A673 (cell line): ENCODE measurements at regions not wholly inside any gene's neighbourhood (a gene's known extent, or its start where the extent isn't known, plus 50 kb on each side); places are given as distances from the start of the nearest gene placed in this dataset.
"Not testable (repeated sequence)": the region's sequence is repeated elsewhere in the genome, so short reads cannot be mapped to it uniquely, and the experiment has no call there.

Source experiments
- BruUV-seq: library from RNA; stranded (reverse); fragments of 400-500 nt; replicated peaks from 2 replicates; lab custom pipeline; 2021; lab: Mats Ljungman, UMichigan
- CTCF ChIA-PET: fragments of 300-600 bp; sonication (Branson Sonifier 250); formaldehyde crosslinking; loops from one replicate; lab custom pipeline; 2022; ENCODE audit warnings: antibody characterized with exemption; lab: Charles Lee
- POLR2A ChIA-PET: fragments of 300-600 bp; sonication (Branson Sonifier 250); formaldehyde crosslinking; loops from one replicate; lab custom pipeline; 2022; ENCODE audit warnings: antibody characterized with exemption; ENCODE audit not compliant: low non-redundant PET; lab: Charles Lee
- DNase-seq: peaks from one replicate; pipeline ENCODE4 v3.0.0-alpha.2; 2015; ENCODE audit warnings: low spot score
- H3K27ac ChIP-seq: fragments of 200-600 bp; sonication (generic); 2 replicates; pipeline ENCODE4 v1.5.1; 2016; ENCODE audit warnings: mixed run types, low read depth, mild to moderate bottlenecking, mixed read lengths, antibody characterized with exemption, low read length; ENCODE audit not compliant: poor library complexity, severe bottlenecking
- H3K27me3 ChIP-seq: fragments of 200-600 bp; sonication (generic); replicated peaks from 2 replicates; pipeline ENCODE4 v1.6.1; 2017; ENCODE audit warnings: mixed run types, low read depth, mild to moderate bottlenecking, mixed read lengths, antibody characterized with exemption, low read length; ENCODE audit not compliant: insufficient read depth, poor library complexity
- H3K36me3 ChIP-seq: fragments of 200-600 bp; sonication (generic); 2 replicates; pipeline ENCODE4 v1.6.1; 2016; ENCODE audit warnings: mixed run types, mild to moderate bottlenecking, mixed read lengths, antibody characterized with exemption, low read length; ENCODE audit not compliant: insufficient read depth, poor library complexity, severe bottlenecking
- H3K4me1 ChIP-seq: fragments of 200-600 bp; sonication (generic); 2 replicates; pipeline ENCODE4 v1.6.1; 2017; ENCODE audit warnings: mixed run types, mild to moderate bottlenecking, mixed read lengths, antibody characterized with exemption, low read length; ENCODE audit not compliant: insufficient read depth, poor library complexity, severe bottlenecking
- H3K4me3 ChIP-seq: fragments of 200-600 bp; sonication (generic); 2 replicates; pipeline ENCODE4 v1.5.1; 2016; ENCODE audit warnings: low read depth, mixed run types, mild to moderate bottlenecking, mixed read lengths, low read length; ENCODE audit not compliant: poor library complexity, severe bottlenecking
- H3K9me3 ChIP-seq: fragments of 200-600 bp; sonication (generic); 2 replicates; pipeline ENCODE4 v1.6.1; 2016; ENCODE audit warnings: mixed run types, low read depth, mild to moderate bottlenecking, mixed read lengths, antibody characterized with exemption, low read length; ENCODE audit not compliant: poor library complexity, severe bottlenecking
- CTCF ChIP-seq: fragments of 300-800, 200-600 bp; sonication (generic); conservative IDR thresholded peaks from 2 replicates; pipeline ENCODE4 v1.5.1; 2017; ENCODE audit warnings: low read depth, mild to moderate bottlenecking, antibody characterized with exemption, low read length, moderate library complexity, mixed read lengths
- EZH2 ChIP-seq: fragments of 200-600 bp; sonication (generic); IDR thresholded peaks from 2 replicates; pipeline ENCODE4 v1.6.1; 2017; ENCODE audit warnings: borderline replicate concordance, low read depth, mild to moderate bottlenecking, mixed read lengths, antibody characterized with exemption, low read length; ENCODE audit not compliant: poor library complexity, severe bottlenecking
- intact Hi-C: fragments of 100-400 bp; cut with micrococcal nuclease; formaldehyde crosslinking; loops from one replicate; pipeline ENCODE4 v1.10.0; 2022; ENCODE audit not compliant: unreplicated experiment

- H3K27me3 ChIP-seq: peaks cover 11% of the 10 kb centered on the region
- H3K27ac ChIP-seq: no peak overlapping the region
- DNase-seq: no peak
- intact Hi-C loops: no loop called here
- TF ChIP-seq CTCF (no peak), EZH2 (no peak)
- no TSS peak for BruUV-seq
- ChIA-PET POLR2A (no interaction called here), CTCF (no interaction called here)
- no peaks in the 10 kb centered on the region for H3K36me3 ChIP-seq
- no peaks in the 10 kb centered on the region for H3K9me3 ChIP-seq
- H3K4me1 ChIP-seq: no peaks in the 10 kb centered on the region
- H3K4me3 ChIP-seq: no peak overlapping the region
Observed at GRCh38 chr9:71295928-71296327, 174.5 kb upstream of the TRPM3 start.

GRCh38 chr9:71286146-71286545 is 164.7 kb upstream of the TRPM3 start:
- TF ChIP-seq CTCF: no peak
- TF ChIP-seq EZH2: no peak

GRCh38 chr9:71285191-71285656 is 163.8 kb upstream of the TRPM3 start:
- H3K36me3 ChIP-seq: no peaks in the 10 kb centered on the region
- H3K9me3 ChIP-seq: no peaks in the 10 kb centered on the region
- ChIA-PET CTCF (interaction anchor here (0.5 to 1.7 kb wide), 4 partner anchors 645 to 757 kb away, joined by 3 to 5 read pairs (median 4); no protein-coding TSS in a partner anchor), POLR2A (no interaction called here)
- DNase-seq: peak; percentile 72
- TF ChIP-seq CTCF (peak; percentile 80), EZH2 (no peak)
- H3K27me3 ChIP-seq: no peaks in the 10 kb centered on the region
- no peak overlapping the region for H3K27ac ChIP-seq
- intact Hi-C loops: loop anchor here (5.0 kb wide), 3 partner anchors 317 to 742 kb away; no protein-coding TSS in a partner anchor
- no peak overlapping the region for H3K4me3 ChIP-seq
- H3K4me1 ChIP-seq: no peaks in the 10 kb centered on the region
- BruUV-seq: no TSS peak

More at GRCh38 chr9:71286146-71286545, 164.7 kb upstream of the TRPM3 start:
- ChIA-PET CTCF (interaction anchor here (1.6 kb wide), 1 partner anchor 741 kb away, joined by 3 read pairs; no protein-coding TSS in a partner anchor), POLR2A (no interaction called here)
- Histone ChIP-seq H3K4me1 (no peaks in the 10 kb centered on the region), H3K27me3 (no peaks in the 10 kb centered on the region), H3K27ac (no peak overlapping the region), H3K4me3 (no peak overlapping the region), H3K36me3 (no peaks in the 10 kb centered on the region), H3K9me3 (no peaks in the 10 kb centered on the region)
- no TSS peak for BruUV-seq
- no peak for DNase-seq
- intact Hi-C loops: loop anchor here (5.0 kb wide), 3 partner anchors 316 to 741 kb away; no protein-coding TSS in a partner anchor

- H3K27me3 ChIP-seq, H3K9me3 ChIP-seq, CTCF ChIA-PET, H3K27ac ChIP-seq, H3K36me3 ChIP-seq, POLR2A ChIA-PET, DNase-seq, H3K4me1 ChIP-seq, intact Hi-C loops, H3K4me3 ChIP-seq, BruUV-seq: not testable (repeated sequence)
Observed at GRCh38 chr9:71282116-71282515, 160.7 kb upstream of the TRPM3 start.
